SK-N-SH (cell line): ENCODE measurements at regions not wholly inside any gene's neighbourhood (a gene's known extent, or its start where the extent isn't known, plus 50 kb on each side); places are given as distances from the start of the nearest gene placed in this dataset.

Experiments used
- CTCF ChIA-PET: fragments of 300-600, 350-600 bp; formaldehyde crosslinking; extraction: SDS; loops from one replicate; lab custom pipeline; 2021; lab: Yijun Ruan, JAX
- POLR2A ChIA-PET: fragments of 350-600 bp; sonication (Branson Sonifier 250); formaldehyde crosslinking; extraction: SDS; loops from one replicate; lab custom pipeline; 2020; ENCODE audit warnings: antibody characterized with exemption, inconsistent platforms; lab: Yijun Ruan, JAX
- DNase-seq: peaks from one replicate; pipeline ENCODE4 v3.0.0; 2012
- H2AFZ ChIP-seq: fragments of 200-600 bp; sonication (generic); 2 replicates; pipeline ENCODE4 v1.8.1; 2016; ENCODE audit warnings: antibody characterized with exemption, mild to moderate bottlenecking, low read depth
- H3F3A ChIP-seq: fragments of 200-600 bp; sonication (generic); replicated peaks from 2 replicates; pipeline ENCODE3; 2016; ENCODE audit warnings: antibody characterized with exemption, mild to moderate bottlenecking; ENCODE audit not compliant: insufficient read depth
- H3K27ac ChIP-seq, 2 experiments: fragments of 200-500 bp in 1 of 2; fragments of 200-600 bp in 1 of 2; sonication (Bioruptor generic) in 1 of 2; sonication (generic), shearing (Covaris generic) in 1 of 2; 2 replicates each; pipeline versions ENCODE4 v1.5.1 to v1.6.1; 2014 to 2016; ENCODE audit warnings: low read depth in 2 of 2, inconsistent platforms in 1 of 2, low read length in 1 of 2, mild to moderate bottlenecking in 1 of 2, mixed read lengths in 1 of 2
- H3K27me3 ChIP-seq: fragments of 200-600 bp; sonication (generic), shearing (Covaris generic); 2 replicates; pipeline ENCODE4 v1.6.1; 2016; ENCODE audit warnings: mixed run types; ENCODE audit not compliant: insufficient read depth
- H3K36me3 ChIP-seq, 2 experiments: fragments of 200-500 bp in 1 of 2; fragments of 200-600 bp in 1 of 2; sonication (Bioruptor generic) in 1 of 2; sonication (generic) in 1 of 2; replicated peaks in 1 of 2; 2 replicates each; pipeline versions ENCODE3 to v1.5.1; 2014 to 2016; ENCODE audit warnings: low read length in 1 of 2, mild to moderate bottlenecking in 1 of 2; ENCODE audit not compliant: insufficient read depth in 2 of 2, control insufficient read depth in 1 of 2
- H3K4me1 ChIP-seq, 2 experiments: fragments of 200-500 bp in 1 of 2; fragments of 200-600 bp in 1 of 2; sonication (Bioruptor generic) in 1 of 2; sonication (generic), shearing (Covaris generic) in 1 of 2; 2 replicates each; pipeline versions ENCODE4 v1.5.1 to v1.6.1; 2014 to 2016; ENCODE audit warnings: low read depth in 1 of 2, low read length in 1 of 2, mixed run types in 1 of 2; ENCODE audit not compliant: insufficient read depth in 2 of 2, control insufficient read depth in 1 of 2
- H3K4me2 ChIP-seq: fragments of 200-600 bp; sonication (generic), shearing (Covaris generic); 2 replicates; pipeline ENCODE4 v1.6.1; 2017; ENCODE audit warnings: mixed run types
- H3K4me3 ChIP-seq, 2 experiments: fragments of 200-500 bp in 1 of 2; fragments of 200-600 bp in 1 of 2; sonication (Bioruptor generic) in 1 of 2; sonication (generic), shearing (Covaris generic) in 1 of 2; 2 replicates each; pipeline versions ENCODE4 v1.5.1 to v1.8.1; 2014 to 2016; ENCODE audit warnings: low read depth in 2 of 2, inconsistent platforms in 1 of 2, low read length in 1 of 2, mild to moderate bottlenecking in 1 of 2, mixed read lengths in 1 of 2, moderate library complexity in 1 of 2
- H3K79me2 ChIP-seq: fragments of 200-600 bp; sonication (generic); 2 replicates; pipeline ENCODE4 v1.8.1; 2017; ENCODE audit warnings: mild to moderate bottlenecking; ENCODE audit not compliant: insufficient read depth
- H3K9ac ChIP-seq: fragments of 200-600 bp; sonication (generic); 2 replicates; pipeline ENCODE4 v1.6.1; 2017; ENCODE audit warnings: mixed run types
- H3K9me2 ChIP-seq: fragments of 200-600 bp; sonication (generic); 2 replicates; pipeline ENCODE4 v1.6.1; 2017; ENCODE audit warnings: mixed run types
- H3K9me3 ChIP-seq: fragments of 200-600 bp; sonication (generic); 2 replicates; pipeline ENCODE4 v1.6.1; 2017; ENCODE audit warnings: mixed run types, mild to moderate bottlenecking, moderate library complexity
- H4K20me1 ChIP-seq: fragments of 200-600 bp; sonication (generic); 2 replicates; pipeline ENCODE4 v1.6.1; 2017; ENCODE audit warnings: mild to moderate bottlenecking, mixed run types; ENCODE audit not compliant: insufficient read depth
- ELF1 ChIP-seq: IDR thresholded peaks from 2 replicates; pipeline ENCODE4 v1.4.0; 2012
- EZH2phosphoT487 ChIP-seq: fragments of 200-600 bp; sonication (generic); IDR thresholded peaks from 2 replicates; pipeline ENCODE4 v1.6.1; 2017; ENCODE audit warnings: low read depth, mixed run types, mild to moderate bottlenecking, antibody characterized with exemption, moderate library complexity, borderline replicate concordance
- FOXJ3 ChIP-seq: sonication (generic); formaldehyde crosslinking; IDR thresholded peaks from 2 replicates; pipeline ENCODE4 v1.5.1; 2020; ENCODE audit warnings: mild to moderate bottlenecking, missing genetic modification reagents
- GATA2 ChIP-seq: sonication (generic); formaldehyde crosslinking; IDR thresholded peaks from 2 replicates; pipeline ENCODE4 v1.5.0; 2020; ENCODE audit warnings: mild to moderate bottlenecking, missing genetic modification reagents
- JUND ChIP-seq: IDR thresholded peaks from 2 replicates; pipeline ENCODE4 v1.4.0; 2012
- NFIC ChIP-seq: IDR thresholded peaks from 2 replicates; pipeline ENCODE4 v1.4.0; 2012; ENCODE audit warnings: borderline replicate concordance
- NRF1 ChIP-seq: IDR thresholded peaks from 2 replicates; pipeline ENCODE4 v1.6.1; 2012; ENCODE audit warnings: low read depth, mild to moderate bottlenecking, low read length
- POLR2AphosphoS5 ChIP-seq: IDR thresholded peaks from 2 replicates; pipeline ENCODE4 v1.6.1; 2012; ENCODE audit warnings: low read depth, low read length
- RXRA ChIP-seq: IDR thresholded peaks from 2 replicates; pipeline ENCODE4 v1.4.0; 2012; ENCODE audit warnings: low read depth, mild to moderate bottlenecking, borderline replicate concordance
- SIN3A ChIP-seq: IDR thresholded peaks from 2 replicates; pipeline ENCODE4 v1.6.1; 2012; ENCODE audit warnings: low read depth, mild to moderate bottlenecking, low read length, moderate library complexity, borderline replicate concordance
- SMC3 ChIP-seq: IDR thresholded peaks from 2 replicates; pipeline ENCODE4 v1.6.1; 2012; ENCODE audit warnings: low read depth, low read length, improper control_type of control experiment
- YY1 ChIP-seq: IDR thresholded peaks from 2 replicates; pipeline ENCODE4 v1.4.0; 2012; ENCODE audit warnings: low read depth, mild to moderate bottlenecking
- WGBS: methylation state at CpG from one replicate; pipeline ENCODE4 v1.1.6; 2017; ENCODE audit warnings: low lambda C conversion rate; 5-methylcytosine and 5-hydroxymethylcytosine counted together
- TF ChIP-seq, protein P1 (sequence below): fragments of 150-350 bp; IDR thresholded peaks from 2 replicates; pipeline ENCODE4 v1.6.1; 2016; ENCODE audit warnings: mild to moderate bottlenecking, low read depth, low read length
- TF ChIP-seq, protein P2 (sequence below): fragments of 150-350 bp; IDR thresholded peaks from 2 replicates; pipeline ENCODE4 v1.6.1; 2017; ENCODE audit warnings: antibody characterized with exemption, low read length, low read depth, borderline replicate concordance
- TF ChIP-seq, protein P3 (sequence below): fragments of 200-600 bp; sonication (generic); IDR thresholded peaks from 2 replicates; pipeline ENCODE4 v1.6.1; 2017; ENCODE audit warnings: antibody characterized with exemption, mild to moderate bottlenecking, moderate library complexity
- TF ChIP-seq, protein P4 (sequence below): IDR thresholded peaks from 2 replicates; pipeline ENCODE4 v1.6.1; 2012; ENCODE audit warnings: mild to moderate bottlenecking, low read depth, low read length, moderate library complexity
- TF ChIP-seq, protein P5 (sequence below): IDR thresholded peaks from 2 replicates; pipeline ENCODE4 v1.4.0; 2012; ENCODE audit warnings: low read depth, borderline replicate concordance
- TF ChIP-seq, protein P6 (sequence below): IDR thresholded peaks from 2 replicates; pipeline ENCODE4 v1.4.0; 2012; ENCODE audit warnings: low read depth, borderline replicate concordance

DNA sequence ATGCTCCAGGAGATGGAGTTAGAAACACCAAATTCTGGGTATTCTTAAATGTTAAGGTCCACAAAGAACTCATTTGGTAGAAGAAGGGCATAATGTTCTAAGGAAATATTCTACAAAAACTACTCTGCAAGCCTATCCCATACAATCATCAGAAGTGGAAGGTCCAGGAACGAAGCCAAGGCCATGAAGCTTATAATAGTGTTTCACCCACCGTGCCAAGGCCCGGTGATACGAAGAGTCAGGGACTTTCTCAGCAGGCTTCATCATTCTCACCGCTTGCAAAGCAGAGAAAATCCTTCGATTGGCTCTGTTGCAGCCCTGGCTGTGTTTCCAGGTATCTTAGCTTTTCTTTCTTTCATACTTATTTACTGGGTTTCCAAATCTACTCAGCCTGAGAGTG, 351.9 kb upstream of the CELF2 start:
- Histone ChIP-seq H3K4me3 (no peak overlapping the region), H3K9me2 (no peaks in the 10 kb centered on the region), H3K9ac (no peak overlapping the region), H2AFZ (no peak overlapping the region), H3K27ac (no peak overlapping the region), H3K27me3 (no peaks in the 10 kb centered on the region), H3K4me1 (no peaks in the 10 kb centered on the region), H4K20me1 (no peaks in the 10 kb centered on the region), H3K36me3 (no peaks in the 10 kb centered on the region), H3F3A (no peaks in the 10 kb centered on the region), H3K4me2 (no peak overlapping the region), H3K9me3 (no peaks in the 10 kb centered on the region), H3K79me2 (no peaks in the 10 kb centered on the region)
- ChIA-PET CTCF (no interaction called here), POLR2A (no interaction called here)
- 27% methylated on average over 6 of the region's 6 CpGs for WGBS
- DNase-seq = no peak
- TF ChIP-seq, protein P1, sequence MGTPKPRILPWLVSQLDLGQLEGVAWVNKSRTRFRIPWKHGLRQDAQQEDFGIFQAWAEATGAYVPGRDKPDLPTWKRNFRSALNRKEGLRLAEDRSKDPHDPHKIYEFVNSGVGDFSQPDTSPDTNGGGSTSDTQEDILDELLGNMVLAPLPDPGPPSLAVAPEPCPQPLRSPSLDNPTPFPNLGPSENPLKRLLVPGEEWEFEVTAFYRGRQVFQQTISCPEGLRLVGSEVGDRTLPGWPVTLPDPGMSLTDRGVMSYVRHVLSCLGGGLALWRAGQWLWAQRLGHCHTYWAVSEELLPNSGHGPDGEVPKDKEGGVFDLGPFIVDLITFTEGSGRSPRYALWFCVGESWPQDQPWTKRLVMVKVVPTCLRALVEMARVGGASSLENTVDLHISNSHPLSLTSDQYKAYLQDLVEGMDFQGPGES = no peak
- TF ChIP-seq, protein P2, sequence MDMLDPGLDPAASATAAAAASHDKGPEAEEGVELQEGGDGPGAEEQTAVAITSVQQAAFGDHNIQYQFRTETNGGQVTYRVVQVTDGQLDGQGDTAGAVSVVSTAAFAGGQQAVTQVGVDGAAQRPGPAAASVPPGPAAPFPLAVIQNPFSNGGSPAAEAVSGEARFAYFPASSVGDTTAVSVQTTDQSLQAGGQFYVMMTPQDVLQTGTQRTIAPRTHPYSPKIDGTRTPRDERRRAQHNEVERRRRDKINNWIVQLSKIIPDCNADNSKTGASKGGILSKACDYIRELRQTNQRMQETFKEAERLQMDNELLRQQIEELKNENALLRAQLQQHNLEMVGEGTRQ = no peak
- TF ChIP-seq JUND (no peak), NFIC (no peak), FOXJ3 (no peak), SMC3 (no peak), ELF1 (no peak), YY1 (no peak)
- TF ChIP-seq, protein P3, sequence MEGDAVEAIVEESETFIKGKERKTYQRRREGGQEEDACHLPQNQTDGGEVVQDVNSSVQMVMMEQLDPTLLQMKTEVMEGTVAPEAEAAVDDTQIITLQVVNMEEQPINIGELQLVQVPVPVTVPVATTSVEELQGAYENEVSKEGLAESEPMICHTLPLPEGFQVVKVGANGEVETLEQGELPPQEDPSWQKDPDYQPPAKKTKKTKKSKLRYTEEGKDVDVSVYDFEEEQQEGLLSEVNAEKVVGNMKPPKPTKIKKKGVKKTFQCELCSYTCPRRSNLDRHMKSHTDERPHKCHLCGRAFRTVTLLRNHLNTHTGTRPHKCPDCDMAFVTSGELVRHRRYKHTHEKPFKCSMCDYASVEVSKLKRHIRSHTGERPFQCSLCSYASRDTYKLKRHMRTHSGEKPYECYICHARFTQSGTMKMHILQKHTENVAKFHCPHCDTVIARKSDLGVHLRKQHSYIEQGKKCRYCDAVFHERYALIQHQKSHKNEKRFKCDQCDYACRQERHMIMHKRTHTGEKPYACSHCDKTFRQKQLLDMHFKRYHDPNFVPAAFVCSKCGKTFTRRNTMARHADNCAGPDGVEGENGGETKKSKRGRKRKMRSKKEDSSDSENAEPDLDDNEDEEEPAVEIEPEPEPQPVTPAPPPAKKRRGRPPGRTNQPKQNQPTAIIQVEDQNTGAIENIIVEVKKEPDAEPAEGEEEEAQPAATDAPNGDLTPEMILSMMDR = no peak

DNA sequence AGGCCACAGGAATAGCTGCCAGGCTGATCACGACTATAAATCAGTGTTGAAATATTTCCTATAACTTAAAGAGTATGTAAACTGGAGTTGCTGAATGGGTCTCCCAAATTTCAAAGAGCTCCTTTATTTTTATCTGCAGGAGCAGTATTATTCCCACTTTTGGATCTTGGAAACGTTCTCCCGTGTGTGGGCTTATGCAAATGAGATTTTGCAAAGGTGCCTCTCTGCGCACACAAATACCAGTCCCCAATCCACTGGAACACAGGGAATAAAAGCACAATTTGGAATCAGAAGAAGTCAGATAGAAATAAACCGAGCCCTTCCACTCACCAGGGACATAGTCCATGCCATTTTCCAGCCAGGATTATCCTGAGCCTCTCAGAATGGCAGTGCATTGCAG, 350.2 kb upstream of the CELF2 start:
- Histone ChIP-seq H3K27ac (no peak overlapping the region), H3K9me3 (no peaks in the 10 kb centered on the region; the same call in 1 of the 2 replicates), H2AFZ (no peak overlapping the region), H3K4me3 (no peak overlapping the region), H3K79me2 (no peaks in the 10 kb centered on the region), H3K4me2 (no peak overlapping the region), H3F3A (no peaks in the 10 kb centered on the region), H3K27me3 (no peaks in the 10 kb centered on the region), H3K9ac (no peak overlapping the region), H4K20me1 (no peaks in the 10 kb centered on the region), H3K9me2 (no peaks in the 10 kb centered on the region), H3K36me3 (no peaks in the 10 kb centered on the region), H3K4me1 (no peaks in the 10 kb centered on the region)
- 20% methylated on average over 5 of the region's 5 CpGs for WGBS
- ChIA-PET CTCF (no interaction called here), POLR2A (no interaction called here)
- TF ChIP-seq GATA2 (CRISPR knock-in tag) = no peak
- no peak for TF ChIP-seq SIN3A
- no peak for TF ChIP-seq EZH2phosphoT487
- TF ChIP-seq, protein P4, sequence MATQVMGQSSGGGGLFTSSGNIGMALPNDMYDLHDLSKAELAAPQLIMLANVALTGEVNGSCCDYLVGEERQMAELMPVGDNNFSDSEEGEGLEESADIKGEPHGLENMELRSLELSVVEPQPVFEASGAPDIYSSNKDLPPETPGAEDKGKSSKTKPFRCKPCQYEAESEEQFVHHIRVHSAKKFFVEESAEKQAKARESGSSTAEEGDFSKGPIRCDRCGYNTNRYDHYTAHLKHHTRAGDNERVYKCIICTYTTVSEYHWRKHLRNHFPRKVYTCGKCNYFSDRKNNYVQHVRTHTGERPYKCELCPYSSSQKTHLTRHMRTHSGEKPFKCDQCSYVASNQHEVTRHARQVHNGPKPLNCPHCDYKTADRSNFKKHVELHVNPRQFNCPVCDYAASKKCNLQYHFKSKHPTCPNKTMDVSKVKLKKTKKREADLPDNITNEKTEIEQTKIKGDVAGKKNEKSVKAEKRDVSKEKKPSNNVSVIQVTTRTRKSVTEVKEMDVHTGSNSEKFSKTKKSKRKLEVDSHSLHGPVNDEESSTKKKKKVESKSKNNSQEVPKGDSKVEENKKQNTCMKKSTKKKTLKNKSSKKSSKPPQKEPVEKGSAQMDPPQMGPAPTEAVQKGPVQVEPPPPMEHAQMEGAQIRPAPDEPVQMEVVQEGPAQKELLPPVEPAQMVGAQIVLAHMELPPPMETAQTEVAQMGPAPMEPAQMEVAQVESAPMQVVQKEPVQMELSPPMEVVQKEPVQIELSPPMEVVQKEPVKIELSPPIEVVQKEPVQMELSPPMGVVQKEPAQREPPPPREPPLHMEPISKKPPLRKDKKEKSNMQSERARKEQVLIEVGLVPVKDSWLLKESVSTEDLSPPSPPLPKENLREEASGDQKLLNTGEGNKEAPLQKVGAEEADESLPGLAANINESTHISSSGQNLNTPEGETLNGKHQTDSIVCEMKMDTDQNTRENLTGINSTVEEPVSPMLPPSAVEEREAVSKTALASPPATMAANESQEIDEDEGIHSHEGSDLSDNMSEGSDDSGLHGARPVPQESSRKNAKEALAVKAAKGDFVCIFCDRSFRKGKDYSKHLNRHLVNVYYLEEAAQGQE = no peak
- TF ChIP-seq ELF1 = no peak
- TF ChIP-seq JUND = no peak
- TF ChIP-seq RXRA = no peak
- TF ChIP-seq, protein P5, sequence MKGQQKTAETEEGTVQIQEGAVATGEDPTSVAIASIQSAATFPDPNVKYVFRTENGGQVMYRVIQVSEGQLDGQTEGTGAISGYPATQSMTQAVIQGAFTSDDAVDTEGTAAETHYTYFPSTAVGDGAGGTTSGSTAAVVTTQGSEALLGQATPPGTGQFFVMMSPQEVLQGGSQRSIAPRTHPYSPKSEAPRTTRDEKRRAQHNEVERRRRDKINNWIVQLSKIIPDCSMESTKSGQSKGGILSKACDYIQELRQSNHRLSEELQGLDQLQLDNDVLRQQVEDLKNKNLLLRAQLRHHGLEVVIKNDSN = no peak
- TF ChIP-seq, protein P6, sequence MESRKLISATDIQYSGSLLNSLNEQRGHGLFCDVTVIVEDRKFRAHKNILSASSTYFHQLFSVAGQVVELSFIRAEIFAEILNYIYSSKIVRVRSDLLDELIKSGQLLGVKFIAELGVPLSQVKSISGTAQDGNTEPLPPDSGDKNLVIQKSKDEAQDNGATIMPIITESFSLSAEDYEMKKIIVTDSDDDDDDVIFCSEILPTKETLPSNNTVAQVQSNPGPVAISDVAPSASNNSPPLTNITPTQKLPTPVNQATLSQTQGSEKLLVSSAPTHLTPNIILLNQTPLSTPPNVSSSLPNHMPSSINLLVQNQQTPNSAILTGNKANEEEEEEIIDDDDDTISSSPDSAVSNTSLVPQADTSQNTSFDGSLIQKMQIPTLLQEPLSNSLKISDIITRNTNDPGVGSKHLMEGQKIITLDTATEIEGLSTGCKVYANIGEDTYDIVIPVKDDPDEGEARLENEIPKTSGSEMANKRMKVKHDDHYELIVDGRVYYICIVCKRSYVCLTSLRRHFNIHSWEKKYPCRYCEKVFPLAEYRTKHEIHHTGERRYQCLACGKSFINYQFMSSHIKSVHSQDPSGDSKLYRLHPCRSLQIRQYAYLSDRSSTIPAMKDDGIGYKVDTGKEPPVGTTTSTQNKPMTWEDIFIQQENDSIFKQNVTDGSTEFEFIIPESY = no peak
- TF ChIP-seq POLR2AphosphoS5 = no peak
- no peak for TF ChIP-seq NRF1
- no peak for TF ChIP-seq YY1
- DNase-seq = no peak
